Cardiac septum (tissue), 1 donor: ENCODE measurements at regions not wholly inside any gene's neighbourhood (a gene's known extent, or its start where the extent isn't known, plus 50 kb on each side); places are given as distances from the start of the nearest gene placed in this dataset.
"Not testable (repeated sequence)": the region's sequence is repeated elsewhere in the genome, so short reads cannot be mapped to it uniquely, and the experiment has no call there.

Experiments
- DNase-seq: peaks from one replicate; pipeline ENCODE4 v3.0.0-alpha.2; 2020; ENCODE audit warnings: low spot score
- intact Hi-C: fragments of 100-400 bp; cut with DNase I; formaldehyde crosslinking; loops from one replicate; pipeline ENCODE4 v1.14.0; 2022
- donor health status: DM: no; HTN: no; CAD: no.

- no peak for DNase-seq
- intact Hi-C loops, result no loop called here
Measured at GRCh38 chr13:68608147-68608546, 1378.0 kb upstream of the PCDH9 start.

- intact Hi-C loops, result no loop called here
- DNase-seq, result no peak
Measured at GRCh38 chr13:68597641-68598040, 1367.5 kb upstream of the PCDH9 start.

- DNase-seq, result no peak
- intact Hi-C loops, result no loop called here
Measured at GRCh38 chr13:68588623-68589022, 1358.5 kb upstream of the PCDH9 start.

- DNase-seq, result no peak
- intact Hi-C loops, result no loop called here
Measured at GRCh38 chr13:68584776-68585175, 1354.6 kb upstream of the PCDH9 start.

- intact Hi-C loops, result no loop called here
- no peak for DNase-seq
Measured at GRCh38 chr13:68574053-68574452, 1343.9 kb upstream of the PCDH9 start.

GRCh38 chr13:68551701-68552522 lies 1321.8 kb upstream of the PCDH9 start:
- intact Hi-C loops, result no loop called here
- no peak for DNase-seq

- no peak for DNase-seq
- intact Hi-C loops, result no loop called here
Measured at GRCh38 chr13:68550330-68550729, 1320.2 kb upstream of the PCDH9 start.

GRCh38 chr13:68540244-68540643 lies 1310.1 kb upstream of the PCDH9 start:
- intact Hi-C loops, result no loop called here

GRCh38 chr13:68535329-68535728 lies 1305.2 kb upstream of the PCDH9 start:
- intact Hi-C loops, result no loop called here
- no peak for DNase-seq

More at GRCh38 chr13:68540244-68540643, 1310.1 kb upstream of the PCDH9 start:
- DNase-seq, result no peak

- intact Hi-C loops, result not testable (repeated sequence)
Measured at GRCh38 chr13:68527167-68527566, 1297.0 kb upstream of the PCDH9 start.

GRCh38 chr13:68523838-68524424 lies 1293.8 kb upstream of the PCDH9 start:
- no peak for DNase-seq
- intact Hi-C loops, result no loop called here

More at GRCh38 chr13:68527167-68527566, 1297.0 kb upstream of the PCDH9 start:
- DNase-seq, result not testable (repeated sequence)

- DNase-seq, result no peak
- intact Hi-C loops, result no loop called here
Measured at GRCh38 chr13:68522184-68522583, 1292.0 kb upstream of the PCDH9 start.

GRCh38 chr13:68509734-68510621 lies 1279.8 kb upstream of the PCDH9 start:
- intact Hi-C loops, result no loop called here
- DNase-seq, result no peak

- no peak for DNase-seq
- intact Hi-C loops, result no loop called here
Measured at GRCh38 chr13:68506888-68507551, 1276.9 kb upstream of the PCDH9 start.

- DNase-seq, result no peak
- intact Hi-C loops, result no loop called here
Measured at GRCh38 chr13:68490594-68490993, 1260.5 kb upstream of the PCDH9 start.

GRCh38 chr13:68481130-68481529 lies 1251.0 kb upstream of the PCDH9 start:
- intact Hi-C loops, result no loop called here
- no peak for DNase-seq

- DNase-seq, result no peak
- intact Hi-C loops, result no loop called here
Measured at GRCh38 chr13:68473834-68474326, 1243.7 kb upstream of the PCDH9 start.

- no peak for DNase-seq
- intact Hi-C loops, result no loop called here
Measured at GRCh38 chr13:68467160-68467559, 1237.0 kb upstream of the PCDH9 start.

- DNase-seq, result no peak
- intact Hi-C loops, result no loop called here
Measured at GRCh38 chr13:68440874-68441273, 1210.7 kb upstream of the PCDH9 start.

- intact Hi-C loops, result no loop called here
- DNase-seq, result no peak
Measured at GRCh38 chr13:68439817-68440216, 1209.7 kb upstream of the PCDH9 start.
